Ishikawa (cell line): ENCODE measurements at regions not wholly inside any gene's neighbourhood (a gene's known extent, or its start where the extent isn't known, plus 50 kb on each side); places are given as distances from the start of the nearest gene placed in this dataset.

Source experiments
- CEBPB ChIP-seq: IDR thresholded peaks from 2 replicates; pipeline ENCODE4 v1.6.1; 2012
- CREB1 ChIP-seq: IDR thresholded peaks from 2 replicates; pipeline ENCODE4 v1.6.1; 2012; ENCODE audit warnings: low read depth
- EGR1 ChIP-seq: IDR thresholded peaks from 2 replicates; pipeline ENCODE4 v1.6.1; 2012
- EP300 ChIP-seq: IDR thresholded peaks from 2 replicates; pipeline ENCODE4 v1.6.1; 2012; ENCODE audit warnings: borderline replicate concordance
- FOXM1 ChIP-seq: IDR thresholded peaks from 2 replicates; pipeline ENCODE4 v1.6.1; 2012; ENCODE audit warnings: low read depth, borderline replicate concordance
- MAX ChIP-seq: IDR thresholded peaks from 2 replicates; pipeline ENCODE4 v1.6.1; 2012
- NFIC ChIP-seq: IDR thresholded peaks from 2 replicates; pipeline ENCODE4 v1.6.1; 2012
- RAD21 ChIP-seq: IDR thresholded peaks from 2 replicates; pipeline ENCODE4 v1.6.1; 2012; ENCODE audit warnings: low read depth
- REST ChIP-seq: IDR thresholded peaks from 2 replicates; pipeline ENCODE4 v1.6.1; 2012; ENCODE audit warnings: low read depth, mild to moderate bottlenecking
- TAF1 ChIP-seq: IDR thresholded peaks from 2 replicates; pipeline ENCODE4 v1.6.1; 2012; ENCODE audit warnings: low read depth, mild to moderate bottlenecking
- TCF12 ChIP-seq: IDR thresholded peaks from 2 replicates; pipeline ENCODE4 v1.6.1; 2012; ENCODE audit warnings: low read depth
- TEAD4 ChIP-seq: IDR thresholded peaks from 2 replicates; pipeline ENCODE4 v1.6.1; 2012
- USF1 ChIP-seq: IDR thresholded peaks from 2 replicates; pipeline ENCODE4 v1.6.1; 2012
- YY1 ChIP-seq: IDR thresholded peaks from 2 replicates; pipeline ENCODE4 v1.6.1; 2012; ENCODE audit warnings: low read depth
- ZBTB7A ChIP-seq: IDR thresholded peaks from 2 replicates; pipeline ENCODE4 v1.6.1; 2012; ENCODE audit warnings: low read depth

GRCh38 chr3:31399271-31399670 lies 133.5 kb upstream of the STT3B start:
- TF ChIP-seq TAF1: no peak
- no peak for TF ChIP-seq CEBPB
- no peak for TF ChIP-seq NFIC
- TF ChIP-seq EGR1: no peak
- TF ChIP-seq USF1: no peak
- TF ChIP-seq ZBTB7A: no peak
- TF ChIP-seq YY1: no peak
- TF ChIP-seq REST: no peak
- TF ChIP-seq TCF12: no peak
- no peak for TF ChIP-seq TEAD4
- TF ChIP-seq MAX: no peak
- TF ChIP-seq EP300: no peak

GRCh38 chr3:31402117-31402516 lies 130.6 kb upstream of the STT3B start:
- TF ChIP-seq EP300 (no peak), RAD21 (no peak), YY1 (no peak), FOXM1 (no peak), TCF12 (no peak), MAX (no peak)

- TF ChIP-seq CREB1: no peak
- TF ChIP-seq MAX: no peak
- no peak for TF ChIP-seq USF1
- no peak for TF ChIP-seq ZBTB7A
- TF ChIP-seq TAF1: no peak
- no peak for TF ChIP-seq TEAD4
- TF ChIP-seq RAD21: no peak
- TF ChIP-seq EP300: no peak
- TF ChIP-seq CEBPB: no peak
- no peak for TF ChIP-seq TCF12
- no peak for TF ChIP-seq REST
- no peak for TF ChIP-seq EGR1
- TF ChIP-seq YY1: no peak
- TF ChIP-seq NFIC: no peak
- no peak for TF ChIP-seq FOXM1
Observed at GRCh38 chr3:31403197-31403596, 129.5 kb upstream of the STT3B start.

GRCh38 chr3:31404871-31405270 lies 127.9 kb upstream of the STT3B start:
- TF ChIP-seq CREB1 (no peak), MAX (no peak), TEAD4 (no peak), NFIC (no peak), RAD21 (no peak), YY1 (no peak), EGR1 (no peak), CEBPB (no peak), FOXM1 (no peak), TCF12 (no peak), EP300 (no peak), ZBTB7A (no peak), TAF1 (no peak)

- TF ChIP-seq FOXM1 (no peak), EGR1 (no peak), USF1 (no peak), CEBPB (no peak), TCF12 (no peak), CREB1 (no peak), TEAD4 (no peak), TAF1 (no peak), NFIC (no peak), REST (no peak), ZBTB7A (no peak), RAD21 (no peak), EP300 (no peak), YY1 (no peak)
Observed at GRCh38 chr3:31405515-31405914, 127.2 kb upstream of the STT3B start.
